GM12873 (cell line): ENCODE measurements at regions not wholly inside any gene's neighbourhood (a gene's known extent, or its start where the extent isn't known, plus 50 kb on each side); places are given as distances from the start of the nearest gene placed in this dataset.

Experiments used
- CTCF ChIP-seq: IDR thresholded peaks from 2 replicates; pipeline ENCODE4 v1.5.1; 2012; ENCODE audit warnings: low read depth, mild to moderate bottlenecking, moderate library complexity, low read length, control low read depth; ENCODE audit not compliant: insufficient read depth; ENCODE audit errors: missing control alignments

GRCh38 chr5:74085782-74086181, 459.8 kb downstream of the ARHGEF28 start:
- TF ChIP-seq CTCF, result no peak

GRCh38 chr5:74085186-74085585, 459.2 kb downstream of the ARHGEF28 start:
- TF ChIP-seq CTCF, result no peak

DNA sequence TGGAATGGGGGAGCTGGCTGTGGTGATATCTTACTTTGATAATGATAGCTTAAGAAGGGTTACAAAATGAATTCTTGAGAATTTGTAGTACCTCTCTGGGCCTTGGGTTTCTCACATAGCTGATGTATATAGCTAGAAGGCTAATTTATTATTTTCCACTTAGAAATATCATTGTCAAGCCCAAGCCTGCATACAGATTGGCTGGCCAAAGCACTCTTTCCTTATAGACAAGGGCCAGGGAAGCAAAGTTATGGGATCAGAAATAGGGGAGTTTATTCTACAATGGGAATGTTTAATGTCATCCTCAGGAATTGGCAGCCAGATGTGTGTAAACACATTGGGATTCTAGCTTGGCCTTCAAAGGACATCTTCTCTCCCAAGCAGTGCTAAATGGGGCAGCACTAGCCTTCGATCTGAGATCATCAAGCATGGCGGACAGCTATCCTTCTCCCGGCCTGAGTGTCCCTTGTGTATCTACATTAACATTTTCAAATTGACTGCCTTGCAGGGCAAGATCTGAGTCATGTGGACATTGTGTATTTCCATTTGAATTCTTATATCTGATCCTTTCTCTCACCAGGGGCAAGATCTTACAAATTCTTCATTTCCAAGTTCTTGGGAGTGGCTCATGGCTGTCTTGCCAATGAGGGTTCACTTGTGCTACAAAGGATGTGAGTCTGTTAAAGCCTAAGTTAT, 457.2 kb downstream of the ARHGEF28 start:
- no peak for TF ChIP-seq CTCF

- no peak for TF ChIP-seq CTCF
Measured at GRCh38 chr5:74082512-74083055, 456.6 kb downstream of the ARHGEF28 start.

- TF ChIP-seq CTCF, result no peak
Measured at GRCh38 chr5:74081126-74081525, 455.1 kb downstream of the ARHGEF28 start.

DNA sequence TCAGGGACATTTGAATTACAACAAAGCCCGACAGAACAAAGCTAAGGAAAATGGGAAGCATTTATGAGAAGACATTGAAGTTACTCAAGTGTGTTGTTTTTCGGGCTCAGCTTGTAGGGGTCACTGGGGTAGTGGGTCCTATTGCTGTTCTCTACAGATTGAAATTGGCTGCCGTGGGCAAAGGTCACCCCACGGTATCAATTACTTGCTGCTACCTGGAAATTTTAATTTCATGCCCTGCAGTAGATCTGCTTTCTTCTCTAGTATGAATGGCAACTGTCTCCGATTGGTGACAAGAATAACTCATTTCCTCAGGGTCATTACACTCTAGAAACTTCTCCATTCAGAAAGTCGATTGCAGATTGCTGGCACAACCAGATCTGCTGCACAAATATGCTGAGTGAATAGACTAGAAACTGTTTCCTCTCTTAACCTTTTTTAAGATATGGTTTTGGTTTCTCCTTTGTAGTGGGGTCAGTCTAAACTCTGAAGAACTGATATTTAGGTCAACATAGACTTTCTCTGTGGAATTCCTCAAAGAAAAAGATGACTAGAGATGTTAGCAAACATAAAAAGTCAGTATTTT, 454.1 kb downstream of the ARHGEF28 start:
- no peak for TF ChIP-seq CTCF

GRCh38 chr5:74075501-74076484, 449.8 kb downstream of the ARHGEF28 start:
- no peak for TF ChIP-seq CTCF
